RWPE2 (cell line): ENCODE measurements at regions not wholly inside any gene's neighbourhood (a gene's known extent, or its start where the extent isn't known, plus 50 kb on each side); places are given as distances from the start of the nearest gene placed in this dataset.

Source experiments
- ATAC-seq: fragments of 200-7000 bp; cut with Tn5 transposase; 3 replicates; pipeline ENCODE4 v1.9.1; 2021; ENCODE audit warnings: low read depth
- DNase-seq: peaks from one replicate; pipeline ENCODE4 v3.0.0-alpha.2; 2020; ENCODE audit warnings: low spot score
- H3K27ac ChIP-seq: fragments of 450-650 bp; 2 replicates; pipeline ENCODE4 v1.5.1; 2017; ENCODE audit warnings: mild to moderate bottlenecking; ENCODE audit not compliant: poor library complexity, severe bottlenecking
- H3K27me3 ChIP-seq: fragments of 250-450 bp; sonication (Bioruptor Pico); 2 replicates; pipeline ENCODE4 v1.5.1; 2021; ENCODE audit warnings: mild to moderate bottlenecking, moderate library complexity; ENCODE audit not compliant: insufficient read depth, poor library complexity, severe bottlenecking
- H3K36me3 ChIP-seq: fragments of 250-450 bp; sonication (Bioruptor Pico); 2 replicates; pipeline ENCODE4 v1.5.1; 2020; ENCODE audit warnings: low read depth, mild to moderate bottlenecking, moderate library complexity
- H3K4me1 ChIP-seq: fragments of 250-450 bp; sonication (Bioruptor Pico); 2 replicates; pipeline ENCODE4 v1.5.1; 2021; ENCODE audit warnings: mild to moderate bottlenecking, moderate library complexity; ENCODE audit not compliant: insufficient read depth, poor library complexity, severe bottlenecking
- H3K4me3 ChIP-seq: fragments of 250-450 bp; sonication (Bioruptor Pico); 2 replicates; pipeline ENCODE4 v1.5.1; 2021; ENCODE audit warnings: mild to moderate bottlenecking, moderate library complexity; ENCODE audit not compliant: severe bottlenecking
- H3K9me3 ChIP-seq: fragments of 250-450 bp; sonication (Bioruptor Pico); 2 replicates; pipeline ENCODE4 v1.5.1; 2021; ENCODE audit warnings: mild to moderate bottlenecking, moderate library complexity; ENCODE audit not compliant: severe bottlenecking
- CTCF ChIP-seq: fragments of 450-650 bp; IDR thresholded peaks from one replicate; pipeline ENCODE4 v1.5.1; 2017; ENCODE audit warnings: mild to moderate bottlenecking, moderate library complexity; ENCODE audit not compliant: poor library complexity, severe bottlenecking

- Histone ChIP-seq H3K4me1 (no peaks in the 10 kb centered on the region), H3K27ac (no peak overlapping the region)
Observed at GRCh38 chr18:78927616-78928015, 52.0 kb upstream of the SALL3 start.

GRCh38 chr18:78928076-78928475 is 51.5 kb upstream of the SALL3 start:
- Histone ChIP-seq H3K4me3 (no peak overlapping the region), H3K27ac (no peak overlapping the region), H3K4me1 (no peaks in the 10 kb centered on the region), H3K36me3 (no peaks in the 10 kb centered on the region), H3K9me3 (no peaks in the 10 kb centered on the region), H3K27me3 (peaks cover 3% of the 10 kb centered on the region)
- ATAC-seq (no peak), DNase-seq (no peak)
- TF ChIP-seq CTCF = no peak

More at GRCh38 chr18:78927616-78928015, 52.0 kb upstream of the SALL3 start:
- Histone ChIP-seq H3K36me3 (no peaks in the 10 kb centered on the region), H3K27me3 (peaks cover 3% of the 10 kb centered on the region), H3K9me3 (no peaks in the 10 kb centered on the region), H3K4me3 (no peak overlapping the region)
- no peak for DNase-seq
- TF ChIP-seq CTCF = no peak
- no peak for ATAC-seq

GRCh38 chr18:78929516-78929915 is 50.1 kb upstream of the SALL3 start:
- DNase-seq (no peak), ATAC-seq (no peak)
- Histone ChIP-seq H3K36me3 (no peaks in the 10 kb centered on the region), H3K27me3 (peaks cover 3% of the 10 kb centered on the region), H3K9me3 (no peaks in the 10 kb centered on the region), H3K4me3 (no peak overlapping the region), H3K4me1 (no peaks in the 10 kb centered on the region), H3K27ac (no peak overlapping the region)
- no peak for TF ChIP-seq CTCF
